MM.1S (cell line): ENCODE measurements at regions not wholly inside any gene's neighbourhood (a gene's known extent, or its start where the extent isn't known, plus 50 kb on each side); places are given as distances from the start of the nearest gene placed in this dataset.

Source experiments
- CTCF ChIP-seq: fragments of 300-600 bp; sonication (generic); IDR thresholded peaks from 2 replicates; pipeline ENCODE4 v1.5.1; 2016; ENCODE audit warnings: antibody characterized with exemption, low read length, mixed read lengths
- EZH2 ChIP-seq: fragments of 300-600 bp; sonication (generic); optimal IDR thresholded peaks from 2 replicates; pipeline ENCODE3; 2017; ENCODE audit warnings: low read depth, mild to moderate bottlenecking, antibody characterized with exemption, low read length, mixed read lengths

DNA sequence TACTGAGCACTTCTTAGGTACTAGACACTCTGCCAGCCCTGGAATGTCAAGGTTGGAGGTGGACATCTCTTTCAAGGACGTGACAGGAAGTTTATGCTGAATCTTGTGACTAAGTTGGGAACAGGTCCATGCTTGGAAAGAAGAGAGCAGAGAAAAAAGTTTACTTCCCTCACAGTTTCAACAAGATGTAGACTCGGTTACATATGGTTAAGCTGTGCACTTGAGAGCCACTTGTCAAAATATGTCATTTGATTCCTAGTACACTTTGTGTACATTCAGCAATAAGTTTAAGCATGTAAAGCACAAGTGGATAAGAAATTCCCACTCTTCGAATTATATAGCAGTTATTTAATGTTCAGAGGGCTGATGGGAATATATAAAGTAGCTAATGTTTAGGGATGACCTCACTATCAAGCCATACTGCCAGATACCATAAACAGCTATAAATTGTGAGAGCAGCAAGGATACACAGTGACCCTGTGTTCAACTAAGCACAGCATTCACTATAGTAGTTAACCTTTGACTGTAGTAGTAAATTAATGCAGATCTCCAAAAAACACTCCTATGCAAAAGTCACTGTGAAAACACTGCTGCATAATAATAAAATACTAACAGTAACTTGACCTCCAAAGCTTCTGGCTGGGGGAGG, 1944.6 kb upstream of the WWC1 start:
- TF ChIP-seq CTCF (no peak), EZH2 (no peak)
